Stimulated activated CD8-positive, alpha-beta memory T cell treated with anti-CD3 and anti-CD28 coated beads, Interleukin-15, amount 100 ng/mL, for 4 hours (primary cell): ENCODE measurements at regions not wholly inside any gene's neighbourhood (a gene's known extent, or its start where the extent isn't known, plus 50 kb on each side); places are given as distances from the start of the nearest gene placed in this dataset.
"Not testable (repeated sequence)": the region's sequence is repeated elsewhere in the genome, so short reads cannot be mapped to it uniquely, and the experiment has no call there.

Source experiments
- DNase-seq, 2 donors: peaks; one replicate each; pipeline ENCODE4 v3.0.0-alpha.2; 2020; ENCODE audit warnings: low read depth in 2 of 2

GRCh38 chr14:95597784-95598211 lies 62.9 kb downstream of the GLRX5 start:
- no peak for DNase-seq

GRCh38 chr14:95601650-95602049 lies 66.8 kb downstream of the GLRX5 start:
- DNase-seq: no peak

- DNase-seq: no peak
Observed at GRCh38 chr14:95603415-95603814, 68.6 kb downstream of the GLRX5 start.

GRCh38 chr14:95606266-95606665 lies 71.4 kb downstream of the GLRX5 start:
- no peak for DNase-seq

GRCh38 chr14:95608637-95609235 lies 73.9 kb downstream of the GLRX5 start:
- DNase-seq: no peak

- no peak for DNase-seq
Observed at GRCh38 chr14:95609398-95609990, 74.6 kb downstream of the GLRX5 start.

- DNase-seq: no peak
Observed at GRCh38 chr14:95611293-95611880, 74.8 kb upstream of the TCL1B start.

- no peak for DNase-seq
Observed at GRCh38 chr14:95614349-95614748, 71.9 kb upstream of the TCL1B start.

- DNase-seq: no peak
Observed at GRCh38 chr14:95616745-95617144, 69.5 kb upstream of the TCL1B start.

GRCh38 chr14:95619785-95620417 lies 66.3 kb upstream of the TCL1B start:
- DNase-seq: no peak

- DNase-seq: peak in 1 of 2 donors; percentile 2
Observed at GRCh38 chr14:95620659-95621059, 65.6 kb upstream of the TCL1B start.

- DNase-seq: no peak
Observed at GRCh38 chr14:95623195-95623594, 63.0 kb upstream of the TCL1B start.

GRCh38 chr14:95625710-95626109 lies 60.5 kb upstream of the TCL1B start:
- DNase-seq: not testable (repeated sequence)

- DNase-seq: no peak
Observed at GRCh38 chr14:95635051-95635450, 51.2 kb upstream of the TCL1B start.
